Spleen (tissue), 11 donors: ENCODE measurements at regions not wholly inside any gene's neighbourhood (a gene's known extent, or its start where the extent isn't known, plus 50 kb on each side); places are given as distances from the start of the nearest gene placed in this dataset.

Experiments used
- DNase-seq: peaks from one replicate; pipeline ENCODE4 v3.0.0-alpha.2; 2020
- H3K27ac ChIP-seq, 8 donors: fragments of 200-600 bp; sonication (generic) in 7 of 8; 1 replicate in 4 of 8; 2 replicates in 4 of 8; pipeline versions ENCODE4 v1.5.0 to v1.8.0; 2016 to 2021; ENCODE audit warnings: inconsistent platforms in 4 of 8, mild to moderate bottlenecking in 4 of 8, moderate library complexity in 1 of 8
- H3K27me3 ChIP-seq, 7 donors: fragments of 200-600 bp; sonication (generic) in 6 of 7; replicated peaks in 1 of 7; 1 replicate in 4 of 7; 2 replicates in 3 of 7; pipeline versions ENCODE4 v1.5.0 to v1.8.0; 2016 to 2021; ENCODE audit warnings: inconsistent platforms in 3 of 7, mild to moderate bottlenecking in 1 of 7
- H3K36me3 ChIP-seq, 6 donors: fragments of 200-600 bp; sonication (generic) in 5 of 6; 1 replicate in 4 of 6; 2 replicates in 2 of 6; pipeline versions ENCODE4 v1.5.0 to v1.8.0; 2016 to 2021; ENCODE audit warnings: inconsistent platforms in 2 of 6
- H3K4me1 ChIP-seq, 6 donors: fragments of 200-600 bp; sonication (generic) in 5 of 6; 1 replicate in 3 of 6; 2 replicates in 3 of 6; pipeline versions ENCODE4 v1.5.0 to v1.8.0; 2016 to 2021; ENCODE audit warnings: inconsistent platforms in 3 of 6
- H3K4me3 ChIP-seq, 8 donors: fragments of 200-600 bp; sonication (generic) in 7 of 8; 1 replicate in 4 of 8; 2 replicates in 4 of 8; pipeline versions ENCODE4 v1.5.0 to v1.8.0; 2016 to 2021; ENCODE audit warnings: inconsistent platforms in 4 of 8, mild to moderate bottlenecking in 4 of 8, moderate library complexity in 2 of 8
- H3K9me3 ChIP-seq, 8 donors: fragments of 200-600 bp; sonication (generic) in 7 of 8; 1 replicate in 4 of 8; 2 replicates in 4 of 8; pipeline versions ENCODE4 v1.5.0 to v1.8.0; 2016 to 2021; ENCODE audit warnings: inconsistent platforms in 4 of 8
- CTCF ChIP-seq, 11 experiments: fragments of 200-600 bp in 7 of 11; fragments of 450-650 bp in 4 of 11; sonication (generic) in 4 of 11; IDR thresholded peaks in 8 of 11; conservative IDR thresholded peaks in 3 of 11; 1 replicate in 7 of 11; 2 replicates in 4 of 11; pipeline versions ENCODE4 v1.4.0 to v1.8.0; 2016 to 2021; ENCODE audit warnings: antibody characterized with exemption in 11 of 11, inconsistent platforms in 4 of 11, mild to moderate bottlenecking in 1 of 11
- POLR2A ChIP-seq, 3 donors: fragments of 450-650 bp; IDR thresholded peaks; one replicate each; pipeline ENCODE4 v1.5.1; 2017; ENCODE audit warnings: antibody characterized with exemption in 3 of 3, mild to moderate bottlenecking in 1 of 3
- POLR2AphosphoS5 ChIP-seq, 3 donors: sonication (generic); formaldehyde crosslinking; IDR thresholded peaks; one replicate each; pipeline ENCODE4 v1.5.1; 2017; ENCODE audit warnings: antibody characterized with exemption in 3 of 3
- WGBS, 5 donors: extraction: QIAGEN DNeasy Blood & Tissue Kit in 3 of 5; methylation state at CpG; one replicate each; pipeline versions ENCODE4 v1.1.5 to v1.1.7; 2013 to 2018; 5-methylcytosine and 5-hydroxymethylcytosine counted together
- intact Hi-C: fragments of 100-400 bp; cut with DNase I; formaldehyde crosslinking; loops from one replicate; pipeline ENCODE4 v1.15.0; 2023; ENCODE audit warnings: low total_unique reads
- donor health status: healthy with polysubstance abuse.
- donor health status: DM: no; HTN: no; CAD: no; lungs with moderate emphysema.
- donor health status: DM: no; HTN: no; CAD: no.
- donor health status: Bipolar disorder and iron deficiency.
- donor health status: healthy.
- donor health status: DM: no; HTN: no; CAD: no.
- donor health status: DM: yes; HTN: yes; CAD: no.

- Histone ChIP-seq H3K27ac (no peak overlapping the region), H3K9me3 (no peaks in the 10 kb centered on the region), H3K4me3 (no peak overlapping the region), H3K27me3 (no peaks in the 10 kb centered on the region), H3K4me1 (no peaks in the 10 kb centered on the region), H3K36me3 (no peaks in the 10 kb centered on the region)
- DNase-seq, result no peak
- no peak for TF ChIP-seq POLR2AphosphoS5 (IDR thresholded peaks at IDR 0.05)
- no peak for TF ChIP-seq CTCF (IDR thresholded peaks at IDR 0.05 in 8 of 11, conservative IDR thresholded peaks at IDR 0.05 in 3 of 11)
- no peak for TF ChIP-seq POLR2A (IDR thresholded peaks at IDR 0.05)
- intact Hi-C loops, result no loop called here
Measured at GRCh38 chr11:109048098-109048497, 373.9 kb upstream of the C11orf87 start.

GRCh38 chr11:109051200-109051599, 370.8 kb upstream of the C11orf87 start:
- Histone ChIP-seq H3K27me3 (no peaks in the 10 kb centered on the region), H3K27ac (no peak overlapping the region), H3K36me3 (no peaks in the 10 kb centered on the region), H3K4me1 (no peaks in the 10 kb centered on the region), H3K4me3 (no peak overlapping the region), H3K9me3 (no peaks in the 10 kb centered on the region)
- DNase-seq, result no peak
- TF ChIP-seq CTCF (IDR thresholded peaks at IDR 0.05 in 8 of 11, conservative IDR thresholded peaks at IDR 0.05 in 3 of 11) (no peak), POLR2AphosphoS5 (IDR thresholded peaks at IDR 0.05) (no peak), POLR2A (IDR thresholded peaks at IDR 0.05) (no peak)
- WGBS, 5 donors, result 80 to 92% (median 89%) methylated on average over 3 of the region's 3 CpGs
- intact Hi-C loops, result no loop called here

- Histone ChIP-seq H3K27ac (no peak overlapping the region), H3K27me3 (peaks cover 0 to 2% (median 0%) of the 10 kb centered on the region in 7 donors), H3K4me1 (no peaks in the 10 kb centered on the region), H3K36me3 (no peaks in the 10 kb centered on the region), H3K4me3 (no peak overlapping the region), H3K9me3 (no peaks in the 10 kb centered on the region)
- TF ChIP-seq CTCF (IDR thresholded peaks at IDR 0.05 in 8 of 11, conservative IDR thresholded peaks at IDR 0.05 in 3 of 11), result no peak
- TF ChIP-seq POLR2AphosphoS5 (IDR thresholded peaks at IDR 0.05), result no peak
- TF ChIP-seq POLR2A (IDR thresholded peaks at IDR 0.05), result no peak
- DNase-seq, result no peak
- WGBS, 5 donors, result 81 to 96% (median 87%) methylated on average over 5 of the region's 5 CpGs
- intact Hi-C loops, result no loop called here
Measured at GRCh38 chr11:109059402-109059801, 362.6 kb upstream of the C11orf87 start.

- Histone ChIP-seq H3K4me1 (no peaks in the 10 kb centered on the region), H3K9me3 (no peaks in the 10 kb centered on the region), H3K27me3 (peaks cover 0 to 2% (median 0%) of the 10 kb centered on the region in 7 donors), H3K36me3 (no peaks in the 10 kb centered on the region), H3K27ac (no peak overlapping the region), H3K4me3 (no peak overlapping the region)
- intact Hi-C loops, result no loop called here
- TF ChIP-seq POLR2A (IDR thresholded peaks at IDR 0.05), result no peak
- TF ChIP-seq POLR2AphosphoS5 (IDR thresholded peaks at IDR 0.05), result no peak
- TF ChIP-seq CTCF (IDR thresholded peaks at IDR 0.05 in 8 of 11, conservative IDR thresholded peaks at IDR 0.05 in 3 of 11), result no peak
- 84 to 94% (median 89%) methylated on average over 1 of the region's 1 CpG for WGBS, 5 donors
- no peak for DNase-seq
Measured at GRCh38 chr11:109061394-109061793, 360.6 kb upstream of the C11orf87 start.
